H9 (cell line): ENCODE measurements at regions not wholly inside any gene's neighbourhood (a gene's known extent, or its start where the extent isn't known, plus 50 kb on each side); places are given as distances from the start of the nearest gene placed in this dataset.

Experiments used
- DNase-seq: peaks from one replicate; pipeline ENCODE4 v3.0.0-alpha.2; 2017
- H2AFZ ChIP-seq: one replicate; pipeline ENCODE4 v1.6.1; 2013; ENCODE audit warnings: mild to moderate bottlenecking, low read length, control low read depth, moderate library complexity
- H2AK5ac ChIP-seq: 2 replicates; pipeline ENCODE4 v1.6.1; 2013; ENCODE audit warnings: low read length, control low read depth, mixed read lengths; ENCODE audit not compliant: insufficient read length
- H2BK120ac ChIP-seq: one replicate; pipeline ENCODE4 v1.6.1; 2013; ENCODE audit warnings: low read depth, mild to moderate bottlenecking, low read length, control low read depth, inconsistent platforms; ENCODE audit not compliant: poor library complexity, severe bottlenecking
- H2BK12ac ChIP-seq: 2 replicates; pipeline ENCODE4 v1.6.1; 2013; ENCODE audit warnings: low read length, control low read depth, mixed read lengths, low read depth; ENCODE audit not compliant: insufficient read length
- H2BK15ac ChIP-seq: 2 replicates; pipeline ENCODE4 v1.6.1; 2013; ENCODE audit warnings: low read depth, low read length, control low read depth
- H2BK20ac ChIP-seq: one replicate; pipeline ENCODE4 v1.6.1; 2013; ENCODE audit warnings: low read depth, mild to moderate bottlenecking, low read length, control low read depth, inconsistent platforms; ENCODE audit not compliant: poor library complexity, severe bottlenecking
- H2BK5ac ChIP-seq: 2 replicates; pipeline ENCODE4 v1.6.1; 2013; ENCODE audit warnings: low read length, control low read depth, mixed read lengths; ENCODE audit not compliant: insufficient read length
- H3K14ac ChIP-seq: 2 replicates; pipeline ENCODE4 v1.6.1; 2013; ENCODE audit warnings: low read length, control low read depth; ENCODE audit not compliant: insufficient read depth
- H3K18ac ChIP-seq: 2 replicates; pipeline ENCODE4 v1.6.1; 2013; ENCODE audit warnings: low read depth, mild to moderate bottlenecking, mixed read lengths, low read length, control low read depth; ENCODE audit not compliant: insufficient read length
- H3K23ac ChIP-seq: 2 replicates; pipeline ENCODE4 v1.6.1; 2013; ENCODE audit warnings: low read length, control low read depth, mixed read lengths, low read depth; ENCODE audit not compliant: insufficient read length
- H3K23me2 ChIP-seq: 2 replicates; pipeline ENCODE4 v1.6.1; 2013; ENCODE audit warnings: low read depth, mild to moderate bottlenecking, mixed read lengths, low read length, control low read depth; ENCODE audit not compliant: insufficient read length, poor library complexity, severe bottlenecking
- H3K27ac ChIP-seq: 2 replicates; pipeline ENCODE4 v1.5.1; 2013; ENCODE audit warnings: low read length, control low read depth, mixed read lengths, low read depth; ENCODE audit not compliant: insufficient read length
- H3K27me3 ChIP-seq: 2 replicates; pipeline ENCODE4 v1.6.1; 2013; ENCODE audit warnings: low read length, control low read depth, inconsistent platforms; ENCODE audit not compliant: insufficient read depth
- H3K4ac ChIP-seq: 2 replicates; pipeline ENCODE4 v1.6.1; 2013; ENCODE audit warnings: low read depth, mild to moderate bottlenecking, control low read depth, inconsistent platforms, low read length, moderate library complexity
- H3K4me1 ChIP-seq: 2 replicates; pipeline ENCODE4 v1.6.1; 2013; ENCODE audit warnings: low read length, control low read depth, inconsistent platforms; ENCODE audit not compliant: insufficient read depth
- H3K4me2 ChIP-seq: 2 replicates; pipeline ENCODE4 v1.6.1; 2013; ENCODE audit warnings: low read length, control low read depth, mixed read lengths; ENCODE audit not compliant: insufficient read length, insufficient read depth
- H3K56ac ChIP-seq: 2 replicates; pipeline ENCODE4 v1.6.1; 2013; ENCODE audit warnings: low read depth, mild to moderate bottlenecking, mixed read lengths, low read length, control low read depth; ENCODE audit not compliant: insufficient read length
- H3K79me1 ChIP-seq: 2 replicates; pipeline ENCODE4 v1.6.1; 2013; ENCODE audit warnings: low read depth, mild to moderate bottlenecking, moderate library complexity, low read length, control low read depth, inconsistent platforms; ENCODE audit not compliant: insufficient read depth, poor library complexity, severe bottlenecking
- H3K79me2 ChIP-seq: 2 replicates; pipeline ENCODE4 v1.6.1; 2013; ENCODE audit warnings: low read length, control low read depth, inconsistent platforms; ENCODE audit not compliant: insufficient read depth
- H3K9ac ChIP-seq: 2 replicates; pipeline ENCODE4 v1.6.1; 2013; ENCODE audit warnings: low read length, control low read depth, mixed read lengths; ENCODE audit not compliant: insufficient read length; ENCODE audit errors: extremely low read depth
- H3K9me3 ChIP-seq: one replicate; pipeline ENCODE4 v1.6.1; 2013; ENCODE audit warnings: low read depth, low read length, inconsistent platforms; ENCODE audit not compliant: control insufficient read depth
- H3T11ph ChIP-seq: one replicate; pipeline ENCODE4 v1.6.1; 2013; ENCODE audit warnings: mild to moderate bottlenecking, low read length, control low read depth, inconsistent platforms
- H4K20me1 ChIP-seq: one replicate; pipeline ENCODE4 v1.6.1; 2013; ENCODE audit not compliant: control insufficient read depth, insufficient read length, insufficient read depth
- H4K5ac ChIP-seq: 2 replicates; pipeline ENCODE4 v1.6.1; 2013; ENCODE audit warnings: low read depth, mild to moderate bottlenecking, mixed read lengths, low read length, control low read depth; ENCODE audit not compliant: insufficient read length
- H4K8ac ChIP-seq: replicated peaks from 2 replicates; pipeline ENCODE4 v1.6.1; 2013; ENCODE audit warnings: low read length, control low read depth, mixed read lengths, low read depth; ENCODE audit not compliant: insufficient read length
- H4K91ac ChIP-seq: 2 replicates; pipeline ENCODE4 v1.6.1; 2013; ENCODE audit warnings: low read depth, mild to moderate bottlenecking, moderate library complexity, mixed read lengths, low read length, control low read depth; ENCODE audit not compliant: insufficient read length
- H3K27ac Mint-ChIP-seq, 3 experiments: 2 replicates in 2 of 3; 3 replicates in 1 of 3; pipeline ENCODE4 v1.8.0; 2020 to 2021; ENCODE audit warnings: mixed read lengths in 3 of 3, mild to moderate bottlenecking in 1 of 3, moderate library complexity in 1 of 3
- H3K27me3 Mint-ChIP-seq: 2 replicates; pipeline ENCODE4 v1.8.0; 2021; ENCODE audit warnings: low read depth, mild to moderate bottlenecking, moderate library complexity, mixed read lengths
- H3K36me3 Mint-ChIP-seq, 3 experiments: 2 replicates in 2 of 3; 3 replicates in 1 of 3; pipeline ENCODE4 v1.8.0; 2020 to 2021; ENCODE audit warnings: low read depth in 3 of 3, mixed read lengths in 3 of 3; ENCODE audit not compliant: insufficient read depth in 1 of 3
- H3K4me1 Mint-ChIP-seq, 2 experiments: 2 replicates each; pipeline ENCODE4 v1.8.0; 2020; ENCODE audit warnings: mixed read lengths in 2 of 2
- H3K4me3 Mint-ChIP-seq, 2 experiments: 2 replicates in 1 of 2; 3 replicates in 1 of 2; pipeline ENCODE4 v1.8.0; 2020 to 2021; ENCODE audit warnings: mild to moderate bottlenecking in 2 of 2, mixed read lengths in 2 of 2, moderate library complexity in 1 of 2
- H3K9me3 Mint-ChIP-seq, 2 experiments: 2 replicates in 1 of 2; 3 replicates in 1 of 2; pipeline ENCODE4 v1.8.0; 2020; ENCODE audit warnings: mild to moderate bottlenecking in 2 of 2, mixed read lengths in 2 of 2, moderate library complexity in 1 of 2
- WGBS: extraction: QIAGEN DNeasy Blood & Tissue Kit; methylation state at CpG from one replicate; pipeline ENCODE4 v1.1.7; 2013; ENCODE audit warnings: missing lambda C conversion rate, low lambda C conversion rate, mixed read lengths; ENCODE audit not compliant: insufficient read length; ENCODE audit errors: extremely low coverage; 5-methylcytosine and 5-hydroxymethylcytosine counted together
- TF ChIP-seq, protein P1 (sequence below): fragments of 200-600 bp; sonication (generic); conservative IDR thresholded peaks from 3 replicates; pipeline ENCODE4 v1.8.0; 2021; ENCODE audit warnings: antibody characterized with exemption, mild to moderate bottlenecking

DNA sequence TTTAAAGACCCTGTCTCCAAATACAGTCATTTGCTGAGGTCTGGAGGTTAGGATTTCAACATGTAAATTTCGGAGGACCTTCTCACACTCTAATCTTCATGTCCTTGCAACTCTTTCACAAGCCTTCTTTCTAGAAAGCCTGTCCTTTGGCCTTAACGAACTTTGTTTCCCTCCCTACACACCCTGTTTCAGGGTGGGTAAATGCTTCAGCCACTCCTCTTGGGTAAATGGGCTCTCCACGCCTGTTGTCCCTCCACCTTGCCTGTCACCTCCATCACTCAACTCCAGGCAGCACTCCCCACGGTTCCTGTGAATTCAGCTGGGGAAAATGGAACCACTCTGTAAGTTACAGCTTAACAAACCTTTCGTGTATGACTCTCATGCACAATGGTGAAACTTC lies 84.0 kb upstream of the COG2 start:
- no peak overlapping the region for H3K4me2 ChIP-seq
- no peak overlapping the region for H3K14ac ChIP-seq
- Mint-ChIP-seq H3K27me3 (peaks cover 9% of the 10 kb centered on the region), H3K27ac (no peak overlapping the region), H3K9me3 (no peaks in the 10 kb centered on the region), H3K4me3 (no peak overlapping the region), H3K36me3 (no peaks in the 10 kb centered on the region), H3K4me1 (peaks cover 5 to 9% of the 10 kb centered on the region in 2 experiments; a peak in 3 of 4 replicates)
- H3K23ac ChIP-seq: no peak overlapping the region
- H3T11ph ChIP-seq: no peak overlapping the region
- no peaks in the 10 kb centered on the region for H3K79me2 ChIP-seq
- H2AK5ac ChIP-seq: no peak overlapping the region
- H3K27me3 ChIP-seq: no peaks in the 10 kb centered on the region
- H2BK120ac ChIP-seq: no peak overlapping the region
- H2BK20ac ChIP-seq: no peak overlapping the region
- no peak overlapping the region for H2BK5ac ChIP-seq
- H3K56ac ChIP-seq: no peak overlapping the region
- DNase-seq: no peak
- TF ChIP-seq, protein P1, sequence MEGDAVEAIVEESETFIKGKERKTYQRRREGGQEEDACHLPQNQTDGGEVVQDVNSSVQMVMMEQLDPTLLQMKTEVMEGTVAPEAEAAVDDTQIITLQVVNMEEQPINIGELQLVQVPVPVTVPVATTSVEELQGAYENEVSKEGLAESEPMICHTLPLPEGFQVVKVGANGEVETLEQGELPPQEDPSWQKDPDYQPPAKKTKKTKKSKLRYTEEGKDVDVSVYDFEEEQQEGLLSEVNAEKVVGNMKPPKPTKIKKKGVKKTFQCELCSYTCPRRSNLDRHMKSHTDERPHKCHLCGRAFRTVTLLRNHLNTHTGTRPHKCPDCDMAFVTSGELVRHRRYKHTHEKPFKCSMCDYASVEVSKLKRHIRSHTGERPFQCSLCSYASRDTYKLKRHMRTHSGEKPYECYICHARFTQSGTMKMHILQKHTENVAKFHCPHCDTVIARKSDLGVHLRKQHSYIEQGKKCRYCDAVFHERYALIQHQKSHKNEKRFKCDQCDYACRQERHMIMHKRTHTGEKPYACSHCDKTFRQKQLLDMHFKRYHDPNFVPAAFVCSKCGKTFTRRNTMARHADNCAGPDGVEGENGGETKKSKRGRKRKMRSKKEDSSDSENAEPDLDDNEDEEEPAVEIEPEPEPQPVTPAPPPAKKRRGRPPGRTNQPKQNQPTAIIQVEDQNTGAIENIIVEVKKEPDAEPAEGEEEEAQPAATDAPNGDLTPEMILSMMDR: no peak
- WGBS: no CpG with 5 or more reads among the region's 5 CpGs
- no peak overlapping the region for H4K91ac ChIP-seq
- H2BK15ac ChIP-seq: no peak overlapping the region
- H2BK12ac ChIP-seq: no peak overlapping the region
- no peak overlapping the region for H4K8ac ChIP-seq
- no peaks in the 10 kb centered on the region for H3K23me2 ChIP-seq
- H3K4ac ChIP-seq: no peak overlapping the region
- H3K4me1 ChIP-seq: no peaks in the 10 kb centered on the region
- H3K27ac ChIP-seq: no peak overlapping the region
- no peaks in the 10 kb centered on the region for H3K79me1 ChIP-seq
- no peak overlapping the region for H4K5ac ChIP-seq
- H3K9ac ChIP-seq: no peak overlapping the region
- no peak overlapping the region for H2AFZ ChIP-seq
- no peak overlapping the region for H3K18ac ChIP-seq
- H4K20me1 ChIP-seq: no peaks in the 10 kb centered on the region
- no peaks in the 10 kb centered on the region for H3K9me3 ChIP-seq
